HG02884 (cell line): ENCODE measurements at regions not wholly inside any gene's neighbourhood (a gene's known extent, or its start where the extent isn't known, plus 50 kb on each side); places are given as distances from the start of the nearest gene placed in this dataset.

Experiments used
- ATAC-seq: cut with Tn5 transposase; IDR thresholded peaks from one replicate; pipeline ENCODE4 v1.9.1; 2021; ENCODE audit warnings: mild to moderate bottlenecking, moderate library complexity; ENCODE audit not compliant: unreplicated experiment

DNA sequence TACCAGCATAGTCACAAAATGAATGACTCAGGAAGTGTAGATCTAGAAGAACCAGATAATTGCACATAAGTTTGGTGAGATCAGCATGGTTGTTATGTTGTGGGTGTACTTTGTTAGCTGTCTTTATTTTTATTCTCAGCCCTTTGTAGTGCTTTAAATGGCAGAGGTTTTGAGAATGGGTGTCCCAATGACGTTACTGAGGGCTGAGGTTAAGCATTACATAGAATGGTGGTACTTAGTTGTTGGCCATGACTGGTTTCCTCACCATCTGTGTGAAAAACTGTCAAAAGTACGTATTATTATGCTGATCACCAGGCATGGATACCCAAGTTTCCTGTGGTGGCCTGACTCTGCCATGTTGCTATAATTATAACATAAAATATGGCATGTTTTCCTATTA lies 165.8 kb downstream of the UBE2E3 start:
- ATAC-seq, result no peak

DNA sequence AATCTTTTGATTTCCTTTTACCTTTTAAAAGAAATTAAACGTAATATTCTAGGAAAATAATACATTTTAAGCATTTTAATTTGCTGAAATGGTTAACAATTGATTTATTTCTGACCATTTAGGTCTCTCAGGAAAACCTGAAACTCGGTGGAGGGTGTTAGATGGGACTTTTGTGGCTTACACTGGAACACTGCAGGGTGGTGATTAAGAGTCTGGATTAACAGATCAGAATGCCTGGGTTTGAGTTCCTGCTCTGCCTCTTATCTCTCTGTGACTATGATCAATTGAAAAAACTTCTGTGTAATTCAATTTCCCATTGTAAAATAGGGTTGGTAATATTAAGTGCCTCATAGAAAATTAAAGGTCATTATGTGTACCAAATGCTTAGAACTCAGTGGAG lies 168.7 kb downstream of the UBE2E3 start:
- no peak for ATAC-seq

DNA sequence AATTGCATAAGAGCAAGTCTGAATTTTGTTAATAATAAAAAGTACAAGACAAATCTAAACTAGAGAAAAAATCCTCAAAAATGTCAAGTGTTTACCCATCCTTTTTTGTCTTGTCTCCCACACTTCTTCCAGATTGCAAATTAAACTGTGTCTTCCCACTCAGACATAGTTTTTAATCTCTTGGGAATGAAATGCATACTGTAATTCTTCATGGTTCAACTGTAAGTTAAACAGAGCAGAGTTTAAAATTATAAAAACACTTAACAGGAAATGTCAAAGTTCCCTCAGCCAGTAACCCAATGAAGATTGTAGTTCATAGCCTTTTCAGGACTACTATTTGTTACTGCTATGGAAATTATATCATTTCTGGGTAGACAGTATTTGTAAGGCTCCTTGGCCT lies 171.8 kb downstream of the UBE2E3 start:
- ATAC-seq, result no peak

DNA sequence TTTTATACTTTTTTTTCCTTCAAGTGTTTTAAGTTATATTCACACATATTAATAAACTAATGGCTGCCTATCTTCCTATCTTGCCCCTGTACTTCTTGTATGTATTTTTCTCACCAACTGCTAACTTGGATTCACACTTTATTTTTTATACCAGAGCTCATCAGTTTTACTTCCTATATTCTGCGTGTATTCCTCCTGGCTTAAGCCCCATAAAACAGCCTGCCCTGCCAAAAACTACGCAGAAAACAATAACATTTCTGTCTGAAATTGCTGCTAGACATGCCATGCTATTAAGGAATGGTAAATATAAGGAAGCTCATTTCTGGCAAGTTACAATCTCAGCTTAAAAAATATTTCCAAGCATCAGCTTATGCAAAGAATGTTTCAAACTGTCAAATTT lies 172.3 kb downstream of the UBE2E3 start:
- ATAC-seq, result no peak

DNA sequence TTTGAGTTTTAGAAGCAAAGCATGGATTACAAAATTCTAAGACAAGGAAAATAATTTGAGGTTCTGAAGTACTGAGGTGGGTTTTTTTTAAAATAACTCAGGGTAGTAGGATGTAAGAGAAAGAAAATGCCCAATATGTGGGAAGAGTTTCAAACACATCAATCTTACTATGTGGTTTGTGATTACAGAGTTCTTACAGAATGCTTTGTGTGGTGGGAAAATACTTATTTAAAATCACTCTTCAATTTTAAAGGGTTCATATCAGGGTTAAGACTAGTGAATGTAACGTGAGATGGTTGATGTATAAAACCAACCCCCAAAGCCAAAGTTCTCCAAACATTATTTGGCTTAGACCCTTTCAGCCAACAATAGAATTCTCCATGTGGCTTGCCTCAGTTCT lies 173.5 kb downstream of the UBE2E3 start:
- no peak for ATAC-seq

DNA sequence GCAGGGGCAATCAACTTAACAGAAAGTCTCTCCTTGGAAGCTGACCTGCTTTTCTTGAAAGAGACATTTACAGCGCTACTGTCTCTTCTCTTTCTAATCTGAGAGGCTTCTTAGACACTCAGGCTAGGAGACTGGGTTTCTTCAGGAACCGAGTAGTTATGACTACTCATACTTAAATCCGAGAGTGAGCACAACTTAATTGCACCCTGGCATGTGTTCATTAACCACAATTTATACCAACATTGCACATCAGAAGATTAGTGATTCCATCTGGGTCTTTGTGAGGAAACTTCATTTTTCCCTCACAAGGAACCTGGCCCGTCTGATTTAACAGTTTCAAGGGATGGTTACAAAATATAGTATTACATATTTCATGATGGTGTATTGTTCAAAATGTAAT lies 176.9 kb downstream of the UBE2E3 start:
- no peak for ATAC-seq

DNA sequence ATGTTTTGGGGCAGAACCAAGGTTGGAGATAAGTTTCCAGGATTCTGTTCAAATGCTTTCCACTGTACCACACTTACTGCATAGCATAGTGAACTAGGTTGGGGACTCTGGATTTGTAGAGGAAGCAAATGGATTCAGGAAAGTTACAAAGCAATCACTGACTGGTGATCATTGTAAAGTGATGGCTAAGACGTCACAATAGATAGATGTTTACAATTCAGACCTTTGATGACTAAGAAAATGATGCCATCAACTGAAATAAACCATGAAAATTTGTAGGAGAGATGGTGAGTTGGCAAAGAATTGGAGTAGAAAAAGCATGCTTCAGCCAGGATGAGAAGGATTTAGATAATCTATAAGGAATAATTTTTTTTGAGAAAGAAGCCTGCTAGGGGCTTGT lies 178.0 kb downstream of the UBE2E3 start:
- ATAC-seq, result no peak

DNA sequence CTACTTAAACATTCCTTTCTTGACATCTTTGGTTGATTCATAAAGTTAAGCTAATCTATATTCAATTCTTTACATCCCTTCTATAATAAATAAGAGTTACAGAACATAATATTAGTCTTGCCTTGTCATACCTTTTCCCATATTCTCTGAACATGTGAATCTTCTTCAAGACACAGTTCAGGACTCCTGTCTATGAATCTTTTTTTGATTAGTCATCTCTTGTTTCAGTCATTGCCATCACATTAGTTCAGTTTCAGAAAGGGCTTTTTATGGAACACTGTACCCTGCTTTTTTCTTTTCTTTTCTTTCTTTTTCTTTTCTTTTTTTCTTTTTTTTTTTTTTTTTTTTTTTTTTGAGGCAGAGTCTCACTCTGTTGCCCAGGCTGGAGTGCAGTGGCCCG lies 181.2 kb downstream of the UBE2E3 start:
- ATAC-seq, result no peak

DNA sequence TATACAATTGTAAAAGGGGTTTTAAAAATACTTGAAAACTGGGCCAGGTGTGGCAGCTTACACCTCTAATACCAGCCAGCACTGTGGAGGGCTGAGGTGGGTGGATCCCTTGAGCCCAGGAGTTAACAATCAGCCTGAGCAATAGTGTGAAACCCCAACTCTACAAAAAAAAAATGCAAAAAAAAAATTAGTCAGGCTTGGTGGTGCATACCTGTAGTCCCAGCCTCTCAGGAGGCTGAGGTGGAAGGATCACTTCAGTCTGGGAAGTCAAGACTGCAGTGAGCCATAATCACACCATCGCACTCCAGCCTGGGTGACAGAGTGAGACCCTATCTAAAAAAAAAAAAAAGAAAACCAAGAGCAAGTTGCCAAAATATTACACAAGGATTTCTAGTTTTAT lies 182.7 kb downstream of the UBE2E3 start:
- no peak for ATAC-seq

DNA sequence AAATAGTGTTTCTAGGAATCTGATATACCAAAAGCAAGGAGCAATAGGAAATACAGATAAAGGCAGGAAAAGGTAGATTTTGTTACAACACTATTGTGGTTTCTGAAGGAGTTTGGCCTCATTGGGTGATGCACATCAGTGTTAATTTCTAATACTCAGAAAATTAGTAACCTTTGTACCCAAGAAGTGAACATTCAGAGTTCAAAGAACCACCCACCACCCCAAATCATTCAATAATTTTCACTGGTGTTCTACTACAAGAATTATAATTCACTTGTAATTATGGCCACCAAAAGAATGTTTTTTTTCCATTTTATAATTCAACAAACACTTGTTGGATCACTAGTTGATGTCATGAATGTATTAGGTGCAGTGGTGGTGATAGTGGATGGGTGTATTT lies 183.3 kb downstream of the UBE2E3 start:
- ATAC-seq, result no peak

DNA sequence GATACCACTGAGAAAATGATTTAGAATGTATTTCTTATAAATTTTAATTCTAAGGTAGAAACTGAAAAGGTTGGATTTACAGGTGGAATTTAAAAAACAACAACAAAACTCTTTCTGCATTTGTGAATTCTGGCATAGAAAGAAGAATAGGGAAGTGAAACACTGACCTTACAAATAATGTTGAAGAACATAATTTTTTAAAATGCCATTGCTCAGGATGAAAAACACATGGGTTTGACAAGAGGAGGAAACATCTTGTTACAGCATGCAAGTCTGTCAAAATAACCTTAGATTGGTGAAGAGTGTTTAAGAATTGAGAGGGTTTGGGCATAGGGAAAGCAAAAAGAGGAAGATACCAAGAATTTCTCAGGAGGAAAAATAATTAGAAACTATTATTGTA lies 184.3 kb downstream of the UBE2E3 start:
- peak; percentile 57 for ATAC-seq

DNA sequence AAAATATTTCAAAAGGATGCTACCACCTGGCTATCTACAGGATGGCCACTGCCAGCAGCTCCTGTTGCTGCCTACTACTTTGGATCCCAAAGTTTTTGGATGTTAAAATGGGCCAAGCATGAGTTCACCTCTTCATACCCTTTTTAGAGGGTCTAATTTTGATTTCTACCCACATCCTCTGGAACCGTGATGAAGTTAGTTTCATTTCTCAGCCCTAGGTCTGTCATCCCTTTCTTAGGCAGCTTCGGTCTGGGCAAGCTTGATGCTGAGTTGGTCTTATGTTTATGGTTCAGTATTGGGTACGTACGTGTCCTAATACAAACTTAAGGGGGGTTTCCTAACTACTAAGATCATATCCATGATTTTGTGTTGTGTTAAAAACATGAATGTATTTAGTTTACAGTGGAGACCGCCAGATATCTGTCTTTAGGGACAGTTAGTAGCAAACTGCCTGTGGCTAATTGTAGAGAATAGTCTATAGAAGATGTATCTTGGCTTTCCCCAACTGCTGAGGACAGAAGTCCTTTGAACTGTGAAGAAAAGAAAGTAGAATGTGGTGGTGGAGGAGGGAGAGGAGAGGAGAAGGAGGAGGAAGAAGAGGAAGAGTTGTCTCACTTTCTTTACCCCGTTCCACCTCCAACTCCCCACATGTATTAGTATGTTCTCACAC lies 184.9 kb downstream of the UBE2E3 start:
- ATAC-seq, result peak; percentile 57

DNA sequence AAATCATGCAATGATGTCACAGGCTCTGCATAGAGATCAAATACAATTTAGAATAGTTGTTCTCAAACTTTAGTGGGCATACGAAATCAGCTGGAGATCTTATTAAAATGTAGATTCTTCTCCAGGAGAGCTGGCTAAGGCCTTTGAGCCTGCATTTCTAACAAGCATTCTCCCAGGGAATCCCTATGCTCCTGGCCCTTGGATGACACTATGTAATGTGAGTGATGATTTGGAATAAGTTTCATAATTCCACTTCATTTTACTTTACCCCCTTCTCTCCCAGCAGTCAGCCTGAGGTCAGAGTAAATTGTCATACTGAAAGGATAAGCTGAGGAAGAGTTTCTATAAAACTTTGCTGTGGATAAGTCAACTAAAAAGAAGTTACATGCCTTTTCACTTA lies 189.1 kb downstream of the UBE2E3 start:
- ATAC-seq, result no peak

DNA sequence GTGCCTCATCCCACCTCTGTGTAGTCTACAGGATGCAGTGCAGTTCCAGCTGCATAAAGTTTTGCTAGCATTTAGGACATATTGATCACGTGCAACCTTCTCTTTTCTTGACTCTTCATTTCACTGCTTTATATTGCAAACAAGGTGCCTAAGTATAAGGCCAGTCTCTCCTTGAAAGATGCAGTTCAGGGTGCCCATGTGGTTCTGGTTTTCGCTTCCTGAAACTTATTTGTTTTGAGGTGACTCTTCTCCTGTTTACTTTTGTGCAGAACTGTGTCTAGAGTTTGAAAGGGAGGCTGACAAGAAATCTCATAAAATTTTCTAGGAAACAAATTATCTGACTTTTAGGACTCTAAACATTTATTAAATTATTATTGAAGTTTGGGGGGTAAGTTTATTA lies 189.9 kb downstream of the UBE2E3 start:
- no peak for ATAC-seq

DNA sequence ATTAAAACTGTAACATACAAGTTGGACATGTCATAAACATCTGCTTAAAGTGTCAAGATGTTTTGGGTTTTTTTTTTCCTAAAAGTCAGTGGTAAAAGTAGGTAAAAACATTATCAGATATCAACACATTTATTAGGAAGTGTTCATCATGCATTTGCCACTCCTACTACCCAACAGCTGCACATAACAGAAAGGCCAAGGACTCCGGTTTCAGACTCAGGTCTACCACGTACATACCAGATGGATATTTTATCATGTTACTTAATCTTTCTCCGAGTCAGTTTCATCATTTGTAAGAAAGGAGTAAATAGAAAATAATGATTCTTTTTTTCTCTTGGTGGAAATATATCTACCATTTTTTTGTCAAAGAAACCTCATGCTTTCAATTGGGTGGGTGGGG lies 192.3 kb downstream of the UBE2E3 start:
- no peak for ATAC-seq

DNA sequence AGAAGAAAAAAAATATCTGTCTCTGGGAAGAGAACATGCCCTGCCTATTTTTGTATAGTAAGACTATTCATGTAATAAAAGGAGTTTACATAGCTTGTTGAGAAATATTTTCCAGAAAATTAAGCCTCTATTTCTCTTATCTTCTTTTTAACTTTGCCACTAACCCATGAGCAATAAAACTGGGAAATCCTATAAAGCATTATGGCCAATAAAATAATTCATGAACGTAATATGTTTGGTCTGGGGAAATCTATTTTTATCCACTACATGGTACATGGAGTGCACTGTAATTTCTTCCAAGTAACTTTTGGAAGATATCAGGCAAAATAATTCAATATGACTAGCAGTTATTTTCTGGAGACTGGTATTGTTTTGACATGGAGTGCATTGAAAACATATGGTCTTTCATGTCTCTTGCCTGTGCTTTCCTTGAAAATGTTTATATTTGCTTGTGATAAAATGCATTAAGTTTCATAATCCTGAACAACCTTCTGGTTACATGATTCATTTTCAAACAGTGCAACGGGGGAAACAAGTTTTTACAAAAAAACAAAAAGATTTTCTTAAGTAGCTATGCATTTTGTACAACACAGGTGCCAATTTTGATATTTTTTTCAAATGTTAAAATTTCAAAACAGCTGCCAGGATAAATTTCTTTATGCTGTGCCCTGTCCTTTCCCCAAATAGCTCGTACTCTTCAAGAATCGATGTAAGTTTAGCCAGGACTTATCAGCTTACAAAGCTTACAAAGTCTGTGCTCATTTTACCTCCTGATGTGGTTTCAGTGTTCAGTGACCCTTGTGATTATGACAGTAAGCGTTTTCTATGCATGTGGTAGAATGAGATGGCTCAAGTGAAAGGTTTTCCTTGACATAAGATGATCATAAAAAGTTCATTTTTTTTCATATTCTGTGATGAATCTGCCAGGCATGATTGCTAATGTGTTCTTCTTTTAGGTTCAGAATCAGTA lies 194.5 kb downstream of the UBE2E3 start:
- ATAC-seq, result no peak

DNA sequence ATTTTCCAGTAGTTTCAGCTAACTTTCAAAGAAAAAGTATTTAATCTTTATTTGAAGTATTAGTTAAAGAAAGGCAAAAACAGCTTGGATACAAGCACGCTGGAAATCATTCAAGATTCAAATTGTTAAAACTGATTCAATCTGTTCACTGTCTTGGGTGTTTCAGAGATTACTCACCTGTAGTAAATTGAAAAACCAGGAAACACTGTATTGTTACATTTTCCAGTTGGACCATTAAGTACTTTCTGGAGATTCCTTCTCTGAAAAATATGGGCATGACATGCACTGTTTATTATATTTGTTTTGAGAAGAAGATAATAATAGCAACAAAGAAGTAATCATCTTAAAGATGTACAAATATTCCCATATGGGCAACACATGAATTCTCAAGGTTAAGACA lies 196.1 kb downstream of the UBE2E3 start:
- no peak for ATAC-seq

DNA sequence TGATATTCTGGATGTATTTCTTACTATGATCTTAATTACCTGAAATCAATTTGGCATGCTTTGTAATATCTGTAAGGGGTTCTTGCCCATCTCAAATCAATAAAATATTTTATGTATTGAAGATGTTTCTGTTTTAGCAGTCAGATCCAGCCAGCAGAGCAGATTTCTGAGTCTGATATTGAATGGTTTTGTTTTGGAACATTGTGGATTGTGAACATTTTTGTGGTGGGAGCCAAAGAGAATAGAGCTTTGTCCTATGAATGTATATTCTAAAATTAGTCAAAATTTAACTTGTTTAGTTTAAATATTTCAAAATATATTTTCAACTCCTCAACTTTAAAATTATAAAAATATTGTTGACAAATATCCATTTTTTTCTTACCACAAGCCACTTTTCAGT lies 197.0 kb downstream of the UBE2E3 start:
- no peak for ATAC-seq

DNA sequence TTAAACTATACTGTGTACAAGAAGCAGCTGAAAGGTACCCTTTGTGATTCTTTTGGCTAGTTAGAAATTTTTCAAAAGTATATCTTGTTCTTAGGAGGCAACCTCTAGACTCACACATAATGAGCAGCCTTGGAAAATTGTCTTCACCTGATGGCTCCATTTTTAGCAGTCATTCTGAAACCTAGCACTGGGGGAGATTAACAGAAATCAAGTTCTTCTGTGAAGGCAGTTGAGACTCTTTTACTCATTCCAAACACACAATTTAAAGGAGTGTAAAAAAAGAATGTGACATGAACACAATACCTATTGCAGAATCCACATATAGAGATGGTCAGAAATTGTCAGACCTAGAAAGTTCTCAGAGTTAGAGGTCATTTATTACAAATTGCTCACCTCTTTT lies 197.7 kb downstream of the UBE2E3 start:
- peak; percentile 72 for ATAC-seq

DNA sequence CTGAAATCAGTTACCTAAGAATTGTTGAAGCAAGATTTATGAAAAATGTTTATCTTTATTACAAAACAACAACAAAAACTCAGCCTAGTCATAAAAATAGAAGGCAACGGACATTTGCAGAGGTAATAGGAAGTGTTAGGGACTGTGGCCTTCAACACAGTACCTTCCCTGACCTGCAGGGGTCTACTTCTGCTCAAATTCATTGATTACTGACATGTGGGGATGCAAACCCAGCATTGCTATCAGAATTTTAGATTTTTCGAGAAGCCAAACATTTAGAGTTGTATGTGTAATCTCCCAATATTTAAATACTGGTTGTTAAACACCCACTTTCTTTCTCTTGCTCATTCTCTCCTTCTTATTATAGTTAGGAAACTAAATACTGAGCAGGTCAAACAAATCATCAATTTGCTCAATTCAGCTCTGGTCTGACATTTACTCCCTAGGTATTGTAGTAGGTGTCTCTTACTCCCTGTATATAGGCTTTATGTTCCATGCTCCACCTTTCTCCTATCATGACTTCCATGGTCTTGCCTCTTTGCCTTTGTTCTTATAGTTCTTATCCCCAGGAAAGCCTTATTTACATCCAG lies 198.5 kb downstream of the UBE2E3 start:
- peak; percentile 44 for ATAC-seq

DNA sequence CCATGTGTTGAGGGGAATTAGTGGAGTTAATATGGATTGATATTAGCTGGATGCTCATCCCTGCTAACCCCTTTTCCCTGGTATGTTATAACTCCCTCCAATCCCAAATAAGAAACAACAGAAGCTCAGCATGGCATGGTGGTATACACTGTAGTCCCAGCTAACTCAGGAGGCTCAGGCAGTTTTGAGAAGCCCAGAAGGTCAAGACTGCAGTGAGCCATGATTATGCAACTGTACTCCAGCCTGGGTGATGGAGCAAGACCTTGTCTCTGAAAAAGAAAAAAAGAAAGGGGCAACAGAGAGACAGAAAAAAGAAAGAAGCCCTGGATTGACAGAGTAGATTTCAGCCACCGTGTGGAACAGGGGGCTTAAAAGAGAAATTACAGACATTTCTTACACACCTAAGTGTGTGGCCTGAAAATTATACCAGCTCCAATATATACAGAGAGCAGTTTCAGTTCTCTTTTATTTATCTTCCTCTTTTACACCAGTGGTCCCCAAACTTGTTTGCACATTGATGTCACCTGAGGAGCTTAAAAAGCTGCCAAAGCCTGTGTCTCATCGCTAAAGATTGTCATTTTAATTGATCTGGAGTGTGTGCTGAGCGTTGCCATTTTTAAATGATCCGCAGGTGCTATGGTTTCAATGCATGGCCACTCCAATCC lies 203.6 kb downstream of the UBE2E3 start:
- ATAC-seq, result peak; percentile 97
